ENCODE measurements at regions not wholly inside any gene's neighbourhood (a gene's known extent, or its start where the extent isn't known, plus 50 kb on each side); places are given as distances from the start of the nearest gene placed in this dataset.

DNA sequence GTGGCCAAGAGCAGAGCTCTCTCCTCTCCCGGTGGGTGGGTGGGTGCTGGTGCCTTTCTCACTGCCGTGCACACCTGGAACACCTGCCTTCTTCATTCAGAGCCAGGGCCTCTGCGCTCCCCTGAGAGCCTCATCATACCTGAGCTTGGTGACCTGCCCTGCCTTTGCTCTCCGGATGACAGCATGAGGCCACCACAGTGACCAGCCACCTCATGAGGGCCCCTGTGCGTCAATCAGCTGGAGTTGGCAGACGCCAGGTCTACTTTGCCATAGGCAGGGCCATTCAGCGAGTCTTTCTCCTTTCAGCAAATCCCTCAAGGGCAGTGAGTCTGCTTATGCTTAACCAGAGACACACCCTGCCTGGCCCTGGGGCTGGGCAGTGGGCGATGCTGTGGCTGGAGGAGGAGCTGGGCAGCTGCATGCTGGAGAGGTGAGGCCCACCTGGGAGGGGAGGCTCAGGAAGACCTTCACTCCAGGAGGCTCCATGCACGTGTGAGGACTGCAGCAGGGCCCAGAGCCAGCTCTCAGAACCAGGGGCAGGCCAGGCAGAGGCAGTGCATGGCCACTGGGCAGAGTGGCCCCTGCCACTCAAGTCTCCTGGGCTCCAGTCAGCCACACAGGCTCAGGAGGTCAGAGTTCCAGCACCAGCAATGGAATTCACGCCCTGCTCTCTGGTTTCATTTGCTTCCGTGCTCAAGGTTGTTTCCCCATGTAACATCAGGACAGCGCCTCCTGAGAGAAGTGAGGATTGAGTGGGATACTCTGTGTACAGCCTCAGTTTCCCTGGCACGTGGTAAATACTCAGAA is 417.5 kb upstream of the MYT1L start:
- H3K27me3 ChIP-seq (ENCODE audit: insufficient read depth, low read length): peaks cover 26% of the 10 kb centered on the region
- no peaks in the 10 kb centered on the region for H3K4me1 ChIP-seq (ENCODE audit: control insufficient read depth in 1 of 2, insufficient read depth in 2 of 2, low read length in 2 of 2)
- DNase-seq (ENCODE audit: low read depth, low spot score) (no peak), ATAC-seq (no peak)
- intact Hi-C loops (cut with micrococcal nuclease): no loop called here
- RAD21 ChIA-PET (ENCODE audit: low non-redundant PET in 1 of 2, low total read pairs in 2 of 2, uncharacterized antibody in 2 of 2, unreplicated experiment in 2 of 2): no interaction called here
- H3K9ac ChIP-seq (ENCODE audit: low read length): no peak overlapping the region
- POLR2A ChIA-PET: no interaction called here
- H2AFZ ChIP-seq (ENCODE audit: low read depth, low read length, poor library complexity, severe bottlenecking): no peak overlapping the region
- no peak overlapping the region for H3K4me3 ChIP-seq (replicated peaks in 1 of 2; ENCODE audit: low read depth in 1 of 2, low read length in 2 of 2)
- H3K9me3 ChIP-seq (ENCODE audit: control insufficient read depth in 1 of 2, insufficient read depth in 1 of 2, low read depth in 1 of 2, low read length in 2 of 2): no peaks in the 10 kb centered on the region
- H4K20me1 ChIP-seq (ENCODE audit: insufficient read depth): no peaks in the 10 kb centered on the region
- H3K9me2 ChIP-seq (ENCODE audit: insufficient read depth): no peaks in the 10 kb centered on the region
- no TSS peak for BruUV-seq (replicated peaks)
- H3K36me3 ChIP-seq (ENCODE audit: control insufficient read depth in 1 of 2, insufficient read depth in 2 of 2, low read length in 2 of 2): no peaks in the 10 kb centered on the region
- H3K27ac ChIP-seq (ENCODE audit: low read depth, low read length): no peak overlapping the region
- H3K79me2 ChIP-seq (ENCODE audit: insufficient read depth, low read length): no peaks in the 10 kb centered on the region
- CTCF ChIA-PET: no interaction called here
- TF ChIP-seq YY1 (IDR thresholded peaks at IDR 0.05; ENCODE audit: extremely low read depth, insufficient replicate concordance, low read depth, low read length) (no peak), POLR2A (IDR thresholded peaks at IDR 0.05; ENCODE audit: borderline replicate concordance, extremely low read depth, insufficient read depth, insufficient read length) (no peak), FOSL1 (IDR thresholded peaks at IDR 0.05; ENCODE audit: low read depth) (no peak), SRF (IDR thresholded peaks at IDR 0.05; ENCODE audit: low read depth) (no peak), JUND (IDR thresholded peaks at IDR 0.05) (no peak), CEBPB (IDR thresholded peaks at IDR 0.05; ENCODE audit: low read depth) (no peak), ZFX (IDR thresholded peaks at IDR 0.05) (no peak), ATF3 (IDR thresholded peaks at IDR 0.05) (no peak), TCF7L2 (IDR thresholded peaks at IDR 0.05; ENCODE audit: borderline replicate concordance, extremely low read depth, insufficient read depth, insufficient read length) (no peak), SP1 (IDR thresholded peaks at IDR 0.05; ENCODE audit: low read depth) (no peak), ZNF274 (IDR thresholded peaks at IDR 0.05; ENCODE audit: low read depth, low read length) (no peak), CBX3 (IDR thresholded peaks at IDR 0.05; ENCODE audit: low read depth) (no peak), EZH2phosphoT487 (IDR thresholded peaks at IDR 0.05; ENCODE audit: borderline replicate concordance) (no peak), ELF1 (IDR thresholded peaks at IDR 0.05; ENCODE audit: borderline replicate concordance, low read depth) (no peak), REST (IDR thresholded peaks at IDR 0.05; ENCODE audit: low read depth) (no peak)
- TF ChIP-seq, protein P1, sequence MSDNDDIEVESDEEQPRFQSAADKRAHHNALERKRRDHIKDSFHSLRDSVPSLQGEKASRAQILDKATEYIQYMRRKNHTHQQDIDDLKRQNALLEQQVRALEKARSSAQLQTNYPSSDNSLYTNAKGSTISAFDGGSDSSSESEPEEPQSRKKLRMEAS (IDR thresholded peaks at IDR 0.05): no peak
- TF ChIP-seq, protein P2, sequence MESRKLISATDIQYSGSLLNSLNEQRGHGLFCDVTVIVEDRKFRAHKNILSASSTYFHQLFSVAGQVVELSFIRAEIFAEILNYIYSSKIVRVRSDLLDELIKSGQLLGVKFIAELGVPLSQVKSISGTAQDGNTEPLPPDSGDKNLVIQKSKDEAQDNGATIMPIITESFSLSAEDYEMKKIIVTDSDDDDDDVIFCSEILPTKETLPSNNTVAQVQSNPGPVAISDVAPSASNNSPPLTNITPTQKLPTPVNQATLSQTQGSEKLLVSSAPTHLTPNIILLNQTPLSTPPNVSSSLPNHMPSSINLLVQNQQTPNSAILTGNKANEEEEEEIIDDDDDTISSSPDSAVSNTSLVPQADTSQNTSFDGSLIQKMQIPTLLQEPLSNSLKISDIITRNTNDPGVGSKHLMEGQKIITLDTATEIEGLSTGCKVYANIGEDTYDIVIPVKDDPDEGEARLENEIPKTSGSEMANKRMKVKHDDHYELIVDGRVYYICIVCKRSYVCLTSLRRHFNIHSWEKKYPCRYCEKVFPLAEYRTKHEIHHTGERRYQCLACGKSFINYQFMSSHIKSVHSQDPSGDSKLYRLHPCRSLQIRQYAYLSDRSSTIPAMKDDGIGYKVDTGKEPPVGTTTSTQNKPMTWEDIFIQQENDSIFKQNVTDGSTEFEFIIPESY (IDR thresholded peaks at IDR 0.05; ENCODE audit: extremely low read depth, insufficient replicate concordance, low read length): no peak
- no peak overlapping the region for H3K4me2 ChIP-seq (ENCODE audit: low read length)

All from HCT116 (cell line).